Upper lobe of left lung (tissue), 4 donors: ENCODE measurements at regions not wholly inside any gene's neighbourhood (a gene's known extent, or its start where the extent isn't known, plus 50 kb on each side); places are given as distances from the start of the nearest gene placed in this dataset.

Experiments
- CTCF ChIP-seq, 6 experiments: fragments of 450-650 bp in 4 of 6; fragments of 200-600 bp in 2 of 6; sonication (generic) in 2 of 6; IDR thresholded peaks; one replicate each; pipeline ENCODE4 v1.5.1; 2016 to 2019; ENCODE audit warnings: antibody characterized with exemption in 6 of 6
- POLR2A ChIP-seq, 4 donors: fragments of 450-650 bp; IDR thresholded peaks; one replicate each; pipeline ENCODE4 v1.5.1; 2016 to 2017; ENCODE audit warnings: antibody characterized with exemption in 4 of 4, mild to moderate bottlenecking in 2 of 4

- no peak for TF ChIP-seq POLR2A (IDR thresholded peaks at IDR 0.05)
- no peak for TF ChIP-seq CTCF (IDR thresholded peaks at IDR 0.05)
Observed at GRCh38 chr3:153757839-153758238, 363.4 kb upstream of the ARHGEF26 start.
